ENCODE measurements at regions not wholly inside any gene's neighbourhood (a gene's known extent, or its start where the extent isn't known, plus 50 kb on each side); places are given as distances from the start of the nearest gene placed in this dataset.

GRCh38 chr2:8110716-8111115, 571.1 kb upstream of the ID2 start:
- H3K27ac ChIP-seq: no peak overlapping the region
- intact Hi-C loops (cut with DNase I): no loop called here
- DNase-seq (no peak), ATAC-seq (no peak)
- no peaks in the 10 kb centered on the region for H3K9me3 ChIP-seq
- H3K27me3 ChIP-seq: no peaks in the 10 kb centered on the region
- no peaks in the 10 kb centered on the region for H3K36me3 ChIP-seq
- WGBS, 4 donors: 90 to 99% (median 95%) methylated on average over 2 of the region's 2 CpGs
- no peaks in the 10 kb centered on the region for H3K4me1 ChIP-seq
- H3K4me3 ChIP-seq: no peak overlapping the region
- no peak for TF ChIP-seq POLR2A (IDR thresholded peaks at IDR 0.05)
- TF ChIP-seq, protein P1, sequence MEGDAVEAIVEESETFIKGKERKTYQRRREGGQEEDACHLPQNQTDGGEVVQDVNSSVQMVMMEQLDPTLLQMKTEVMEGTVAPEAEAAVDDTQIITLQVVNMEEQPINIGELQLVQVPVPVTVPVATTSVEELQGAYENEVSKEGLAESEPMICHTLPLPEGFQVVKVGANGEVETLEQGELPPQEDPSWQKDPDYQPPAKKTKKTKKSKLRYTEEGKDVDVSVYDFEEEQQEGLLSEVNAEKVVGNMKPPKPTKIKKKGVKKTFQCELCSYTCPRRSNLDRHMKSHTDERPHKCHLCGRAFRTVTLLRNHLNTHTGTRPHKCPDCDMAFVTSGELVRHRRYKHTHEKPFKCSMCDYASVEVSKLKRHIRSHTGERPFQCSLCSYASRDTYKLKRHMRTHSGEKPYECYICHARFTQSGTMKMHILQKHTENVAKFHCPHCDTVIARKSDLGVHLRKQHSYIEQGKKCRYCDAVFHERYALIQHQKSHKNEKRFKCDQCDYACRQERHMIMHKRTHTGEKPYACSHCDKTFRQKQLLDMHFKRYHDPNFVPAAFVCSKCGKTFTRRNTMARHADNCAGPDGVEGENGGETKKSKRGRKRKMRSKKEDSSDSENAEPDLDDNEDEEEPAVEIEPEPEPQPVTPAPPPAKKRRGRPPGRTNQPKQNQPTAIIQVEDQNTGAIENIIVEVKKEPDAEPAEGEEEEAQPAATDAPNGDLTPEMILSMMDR (IDR thresholded peaks at IDR 0.05): no peak

DNA sequence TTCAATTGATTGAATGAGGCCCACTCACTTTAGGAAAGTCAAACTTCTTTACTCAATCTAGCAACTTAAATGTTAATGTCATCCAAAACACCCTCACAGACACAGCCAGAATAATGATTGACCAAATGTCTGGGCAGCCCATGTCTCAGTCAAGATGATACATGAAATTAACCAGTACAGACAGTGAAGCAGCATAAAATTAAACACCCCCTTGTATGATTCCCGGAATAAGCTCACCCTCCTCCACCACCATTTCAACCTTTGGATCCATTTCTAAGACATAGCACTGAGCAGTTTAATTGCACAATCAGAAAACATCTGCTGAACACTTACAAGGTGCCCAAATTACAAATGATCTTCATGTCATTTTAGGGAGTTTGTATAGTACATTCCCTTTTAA, 570.7 kb upstream of the ID2 start:
- TF ChIP-seq POLR2A (IDR thresholded peaks at IDR 0.05): no peak
- TF ChIP-seq, protein P1 (IDR thresholded peaks at IDR 0.05): no peak
- Histone ChIP-seq H3K27me3 (no peaks in the 10 kb centered on the region), H3K9me3 (no peaks in the 10 kb centered on the region), H3K4me1 (no peaks in the 10 kb centered on the region), H3K27ac (no peak overlapping the region), H3K4me3 (no peak overlapping the region), H3K36me3 (no peaks in the 10 kb centered on the region)
- 90 to 100% (median 93%) methylated on average over 1 of the region's 1 CpG for WGBS, 4 donors
- intact Hi-C loops (cut with DNase I): no loop called here
- DNase-seq (no peak), ATAC-seq (no peak)

DNA sequence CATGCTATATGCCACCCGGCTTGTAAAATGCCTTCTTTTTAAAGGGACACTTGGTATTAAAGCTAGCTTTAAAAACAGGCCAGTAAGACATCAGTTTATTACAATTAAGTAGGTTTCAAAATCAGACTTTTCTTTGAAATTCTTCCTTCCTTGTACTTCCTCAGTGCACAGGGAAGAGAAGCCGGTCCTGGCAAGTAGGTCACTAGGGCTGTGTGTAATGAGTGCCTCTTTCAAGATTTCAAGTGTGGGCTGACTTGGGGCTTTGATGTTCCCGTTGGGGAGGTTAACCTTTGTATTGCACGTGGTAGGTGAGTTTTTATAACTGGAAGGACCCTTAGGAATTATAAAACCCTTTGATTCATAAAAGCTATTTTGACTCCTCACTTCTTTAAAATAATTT, 566.4 kb upstream of the ID2 start:
- intact Hi-C loops (cut with DNase I): no loop called here
- 77 to 84% (median 81%) methylated on average over 4 of the region's 4 CpGs for WGBS, 4 donors
- Histone ChIP-seq H3K36me3 (no peaks in the 10 kb centered on the region), H3K4me3 (no peak overlapping the region), H3K9me3 (no peaks in the 10 kb centered on the region), H3K4me1 (peaks cover 0 to 18% (median 4%) of the 10 kb centered on the region in 12 donors), H3K27me3 (no peaks in the 10 kb centered on the region), H3K27ac (no peak overlapping the region)
- TF ChIP-seq, protein P1 (IDR thresholded peaks at IDR 0.05): no peak
- no peak for TF ChIP-seq POLR2A (IDR thresholded peaks at IDR 0.05)
- ATAC-seq (no peak), DNase-seq (no peak)

DNA sequence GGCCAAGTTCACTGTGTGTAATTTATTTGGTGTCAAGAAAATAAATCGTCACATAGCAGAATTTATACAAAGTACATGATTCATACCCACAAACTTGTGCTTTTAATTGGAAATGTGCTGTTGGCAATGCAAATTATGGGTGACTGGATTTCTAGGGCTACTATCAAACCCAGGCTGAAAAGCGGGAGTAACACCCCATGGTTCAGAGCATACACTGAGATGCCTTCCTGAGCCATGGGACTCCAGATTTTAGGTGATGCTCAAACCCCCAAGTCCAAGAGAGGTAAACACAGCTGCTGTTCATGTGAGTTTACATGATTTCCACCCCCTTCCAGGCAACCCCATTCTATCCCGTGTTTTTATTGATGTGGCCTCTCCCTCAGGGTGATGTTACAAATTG, 565.9 kb upstream of the ID2 start:
- H3K9me3 ChIP-seq: no peaks in the 10 kb centered on the region
- peaks cover 0 to 19% (median 6%) of the 10 kb centered on the region in 12 donors for H3K4me1 ChIP-seq
- no peak for TF ChIP-seq POLR2A (IDR thresholded peaks at IDR 0.05)
- TF ChIP-seq, protein P1 (IDR thresholded peaks at IDR 0.05): no peak
- H3K36me3 ChIP-seq: no peaks in the 10 kb centered on the region
- 92 to 95% (median 94%) methylated on average over 3 of the region's 3 CpGs for WGBS, 4 donors
- H3K4me3 ChIP-seq: no peak overlapping the region
- H3K27ac ChIP-seq: no peak overlapping the region
- H3K27me3 ChIP-seq: no peaks in the 10 kb centered on the region
- ATAC-seq (no peak), DNase-seq (no peak)
- intact Hi-C loops (cut with DNase I): no loop called here

All from heart left ventricle (tissue), 16 donors.